MM.1S (cell line): ENCODE measurements at regions not wholly inside any gene's neighbourhood (a gene's known extent, or its start where the extent isn't known, plus 50 kb on each side); places are given as distances from the start of the nearest gene placed in this dataset.
"Not testable (repeated sequence)": the region's sequence is repeated elsewhere in the genome, so short reads cannot be mapped to it uniquely, and the experiment has no call there.

Experiments
- DNase-seq: peaks from one replicate; pipeline ENCODE4 v3.0.0-alpha.2; 2015
- H2AFZ ChIP-seq: fragments of 300-600 bp; sonication (generic); 2 replicates; pipeline ENCODE4 v1.6.0; 2016; ENCODE audit warnings: antibody characterized with exemption, low read length
- H3F3A ChIP-seq: fragments of 300-600 bp; sonication (generic); 2 replicates; pipeline ENCODE4 v1.6.1; 2016; ENCODE audit warnings: mild to moderate bottlenecking, antibody characterized with exemption, low read length, moderate library complexity, mixed read lengths; ENCODE audit not compliant: insufficient read depth
- H3K27ac ChIP-seq: fragments of 300-600 bp; sonication (generic); 2 replicates; pipeline ENCODE4 v1.5.1; 2016; ENCODE audit warnings: mild to moderate bottlenecking, low read length
- H3K27me3 ChIP-seq: fragments of 300-600 bp; sonication (generic); replicated peaks from 2 replicates; pipeline ENCODE4 v1.6.0; 2016; ENCODE audit warnings: low read length; ENCODE audit not compliant: insufficient read depth
- H3K36me3 ChIP-seq: fragments of 300-600 bp; sonication (generic); replicated peaks from 2 replicates; pipeline ENCODE4 v1.6.1; 2016; ENCODE audit warnings: mild to moderate bottlenecking, low read length, mixed read lengths; ENCODE audit not compliant: insufficient read depth
- H3K4me1 ChIP-seq: fragments of 300-600 bp; sonication (generic); 2 replicates; pipeline ENCODE4 v1.6.1; 2016; ENCODE audit warnings: low read length, mixed read lengths
- H3K4me2 ChIP-seq: fragments of 300-600 bp; sonication (generic); 2 replicates; pipeline ENCODE4 v1.6.0; 2016; ENCODE audit warnings: low read depth, low read length
- H3K4me3 ChIP-seq: fragments of 300-600 bp; sonication (generic); 2 replicates; pipeline ENCODE4 v1.5.1; 2016; ENCODE audit warnings: low read length, mixed read lengths
- H3K79me2 ChIP-seq: fragments of 300-600 bp; sonication (generic); 2 replicates; pipeline ENCODE4 v1.6.1; 2016; ENCODE audit warnings: mixed run types, low read length, mixed read lengths
- H3K9ac ChIP-seq: fragments of 300-600 bp; sonication (generic); 2 replicates; pipeline ENCODE4 v1.6.1; 2016; ENCODE audit warnings: low read length, mixed read lengths
- H3K9me2 ChIP-seq: fragments of 300-600 bp; sonication (generic); replicated peaks from 2 replicates; pipeline ENCODE4 v1.6.1; 2016; ENCODE audit warnings: mild to moderate bottlenecking, low read length, mixed read lengths; ENCODE audit not compliant: insufficient read depth
- H3K9me3 ChIP-seq: fragments of 300-600 bp; sonication (generic); replicated peaks from 2 replicates; pipeline ENCODE4 v1.6.1; 2016; ENCODE audit warnings: mild to moderate bottlenecking, low read length, mixed read lengths; ENCODE audit not compliant: insufficient read depth
- H4K20me1 ChIP-seq: fragments of 300-600 bp; sonication (generic); 2 replicates; pipeline ENCODE4 v1.6.1; 2016; ENCODE audit warnings: mild to moderate bottlenecking, low read length, moderate library complexity, mixed read lengths; ENCODE audit not compliant: insufficient read depth

DNA sequence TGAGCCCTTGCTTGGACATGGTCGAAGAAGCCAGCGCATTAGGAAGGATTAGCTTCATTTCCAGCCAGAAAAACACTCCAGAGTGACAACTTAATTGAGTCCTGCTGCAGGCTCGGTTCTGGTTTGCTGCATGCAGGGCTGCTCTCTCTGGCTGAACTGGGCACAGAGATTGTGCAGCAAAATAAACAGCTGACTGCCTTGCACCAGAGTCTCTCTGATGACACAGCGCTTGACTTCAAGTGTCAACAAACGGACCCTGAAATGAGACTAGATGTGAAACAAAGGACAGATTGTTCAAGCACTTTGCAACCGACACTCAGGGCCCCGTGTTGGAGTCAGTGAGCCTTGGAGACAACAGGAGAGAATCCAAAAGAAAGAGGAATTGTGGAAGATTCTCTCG lies 197.3 kb upstream of the LRRC61 start:
- H3K27ac ChIP-seq, H3F3A ChIP-seq, H3K9me2 ChIP-seq, H3K9ac ChIP-seq, H3K4me1 ChIP-seq, H4K20me1 ChIP-seq, H2AFZ ChIP-seq, H3K36me3 ChIP-seq, H3K4me3 ChIP-seq, H3K4me2 ChIP-seq, H3K79me2 ChIP-seq, H3K9me3 ChIP-seq, H3K27me3 ChIP-seq, DNase-seq: not testable (repeated sequence)

GRCh38 chr7:150134451-150134850 lies 188.7 kb upstream of the LRRC61 start:
- not testable (repeated sequence) for H3K9me3 ChIP-seq, H3F3A ChIP-seq, H3K4me1 ChIP-seq, H3K27me3 ChIP-seq, H3K9ac ChIP-seq, H2AFZ ChIP-seq, H4K20me1 ChIP-seq, H3K27ac ChIP-seq, H3K4me2 ChIP-seq, H3K79me2 ChIP-seq, H3K36me3 ChIP-seq, DNase-seq, H3K9me2 ChIP-seq, H3K4me3 ChIP-seq

GRCh38 chr7:150135620-150136190 lies 187.4 kb upstream of the LRRC61 start:
- not testable (repeated sequence) for H4K20me1 ChIP-seq, H3K4me2 ChIP-seq, H3K9ac ChIP-seq, H3K27me3 ChIP-seq, H3K27ac ChIP-seq, H3F3A ChIP-seq, H3K9me3 ChIP-seq, H3K4me1 ChIP-seq, H3K4me3 ChIP-seq, H3K36me3 ChIP-seq, DNase-seq, H2AFZ ChIP-seq, H3K79me2 ChIP-seq, H3K9me2 ChIP-seq

DNA sequence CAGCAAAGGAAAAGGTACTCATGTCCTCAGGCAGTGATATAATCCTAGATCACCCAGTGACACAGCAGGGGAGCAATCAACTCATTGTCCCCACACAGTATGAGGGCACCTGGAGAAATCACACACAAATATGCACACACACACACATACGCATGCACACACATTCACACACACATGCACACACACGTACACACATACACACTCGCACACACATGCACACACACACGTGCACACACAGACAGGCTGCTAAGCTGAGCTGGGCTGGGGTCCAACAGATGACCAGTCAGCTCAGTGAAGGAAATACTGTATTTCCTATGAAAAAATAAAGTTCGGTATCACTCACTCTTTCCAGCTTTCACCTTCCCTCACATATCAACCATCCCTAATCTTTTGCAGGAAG lies 183.3 kb upstream of the LRRC61 start:
- not testable (repeated sequence) for H4K20me1 ChIP-seq, H3K4me1 ChIP-seq, H3K79me2 ChIP-seq, H3K4me3 ChIP-seq, H3K27me3 ChIP-seq, H3K27ac ChIP-seq, H3K9ac ChIP-seq, H3K9me2 ChIP-seq, H2AFZ ChIP-seq, H3K36me3 ChIP-seq, H3K4me2 ChIP-seq, DNase-seq, H3K9me3 ChIP-seq, H3F3A ChIP-seq

GRCh38 chr7:150141525-150142345 lies 181.4 kb upstream of the LRRC61 start:
- not testable (repeated sequence) for H2AFZ ChIP-seq, DNase-seq, H3K4me3 ChIP-seq, H3F3A ChIP-seq, H3K27me3 ChIP-seq, H3K36me3 ChIP-seq, H3K9me2 ChIP-seq, H3K27ac ChIP-seq, H3K4me1 ChIP-seq, H3K9ac ChIP-seq, H4K20me1 ChIP-seq, H3K4me2 ChIP-seq, H3K79me2 ChIP-seq, H3K9me3 ChIP-seq

DNA sequence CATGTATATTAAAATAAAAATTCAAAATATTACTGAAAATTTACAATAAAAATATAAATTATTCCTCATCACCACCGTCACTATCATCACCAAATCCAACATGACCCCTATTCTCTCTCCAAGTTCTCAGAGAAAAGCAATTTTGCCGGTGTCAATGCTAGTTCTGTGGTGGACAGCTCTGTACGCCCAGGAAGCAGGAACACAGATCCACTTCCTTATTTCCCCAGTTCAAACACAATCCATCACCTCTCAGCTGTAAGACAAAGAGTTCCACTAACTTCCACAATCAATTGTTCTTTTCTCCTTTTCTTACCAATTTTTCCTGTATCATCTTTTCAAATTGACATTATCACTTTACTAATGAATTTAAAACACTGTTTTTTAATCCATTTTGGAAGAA lies 177.0 kb upstream of the LRRC61 start:
- H3K9me2 ChIP-seq, H3K27ac ChIP-seq, H3K9ac ChIP-seq, H3K4me2 ChIP-seq, H3K4me3 ChIP-seq, H3F3A ChIP-seq, H3K9me3 ChIP-seq, H3K79me2 ChIP-seq, H3K36me3 ChIP-seq, H4K20me1 ChIP-seq, H3K4me1 ChIP-seq, H3K27me3 ChIP-seq, H2AFZ ChIP-seq, DNase-seq: not testable (repeated sequence)

DNA sequence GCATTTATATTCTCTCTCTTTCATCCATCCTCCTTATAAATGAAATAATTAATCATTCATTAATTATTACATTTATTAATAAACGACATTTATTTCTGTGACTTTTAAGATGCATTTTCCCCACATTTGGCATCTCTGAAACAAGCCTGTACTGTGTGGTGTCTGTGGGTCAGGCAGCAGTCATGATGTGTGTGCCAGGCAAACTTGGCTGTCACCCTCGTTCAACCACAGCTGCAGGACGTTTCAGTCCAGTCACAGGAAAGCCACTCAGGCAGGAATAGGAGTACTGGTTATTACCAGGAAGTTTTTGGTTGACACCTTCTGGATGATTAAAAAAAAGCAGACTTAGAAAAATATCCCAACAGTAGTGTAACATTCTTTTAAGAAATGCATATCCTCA lies 175.6 kb upstream of the LRRC61 start:
- H3F3A ChIP-seq, H3K9me2 ChIP-seq, H3K79me2 ChIP-seq, H3K4me3 ChIP-seq, H3K4me2 ChIP-seq, DNase-seq, H3K27me3 ChIP-seq, H2AFZ ChIP-seq, H3K9ac ChIP-seq, H3K9me3 ChIP-seq, H3K36me3 ChIP-seq, H4K20me1 ChIP-seq, H3K27ac ChIP-seq, H3K4me1 ChIP-seq: not testable (repeated sequence)

DNA sequence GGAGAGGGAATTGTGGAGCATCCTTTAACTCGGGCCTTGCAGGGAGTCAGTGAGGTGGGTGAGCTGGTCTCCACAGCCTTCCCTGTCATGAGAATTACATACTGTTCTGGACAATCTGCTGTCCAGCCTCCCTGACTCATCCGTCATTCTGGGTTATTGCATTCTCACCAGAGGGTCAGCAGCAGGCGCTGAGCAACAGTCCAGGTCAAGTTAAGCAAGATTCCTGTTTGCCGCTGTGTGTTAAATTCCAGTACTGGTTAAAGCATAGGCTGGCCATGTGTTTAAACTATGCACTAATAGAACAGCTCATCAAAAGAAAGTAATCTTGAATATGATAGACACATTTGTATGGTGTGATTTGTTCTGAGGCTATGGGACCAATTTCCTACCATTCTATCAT lies 167.1 kb upstream of the LRRC61 start:
- not testable (repeated sequence) for DNase-seq, H3K79me2 ChIP-seq, H3K4me1 ChIP-seq, H3K9me3 ChIP-seq, H3K9ac ChIP-seq, H3K4me3 ChIP-seq, H3K27ac ChIP-seq, H3F3A ChIP-seq, H3K36me3 ChIP-seq, H2AFZ ChIP-seq, H3K4me2 ChIP-seq, H4K20me1 ChIP-seq, H3K9me2 ChIP-seq, H3K27me3 ChIP-seq
